Chondrocyte (in vitro differentiated cells): ENCODE measurements at regions not wholly inside any gene's neighbourhood (a gene's known extent, or its start where the extent isn't known, plus 50 kb on each side); places are given as distances from the start of the nearest gene placed in this dataset.

Source experiments
- DNase-seq: peaks from one replicate; pipeline ENCODE4 v3.0.0; 2021; ENCODE audit warnings: mixed read lengths, low spot score
- H3K27ac Mint-ChIP-seq: one replicate; pipeline ENCODE4 v1.8.0; 2021; ENCODE audit warnings: mild to moderate bottlenecking, moderate library complexity, mixed read lengths; ENCODE audit not compliant: unreplicated experiment
- H3K27me3 Mint-ChIP-seq: 2 replicates; pipeline ENCODE4 v1.8.0; 2021; ENCODE audit warnings: low read depth, mixed read lengths
- H3K36me3 Mint-ChIP-seq: 2 replicates; pipeline ENCODE4 v1.8.0; 2021; ENCODE audit warnings: low read depth, mixed read lengths
- H3K4me1 Mint-ChIP-seq: 2 replicates; pipeline ENCODE4 v1.8.0; 2021; ENCODE audit warnings: low read depth, mild to moderate bottlenecking, mixed read lengths
- H3K4me3 Mint-ChIP-seq: one replicate; pipeline ENCODE4 v1.8.0; 2021; ENCODE audit warnings: mild to moderate bottlenecking, moderate library complexity, mixed read lengths; ENCODE audit not compliant: unreplicated experiment
- H3K9me3 Mint-ChIP-seq: 2 replicates; pipeline ENCODE4 v1.8.0; 2021; ENCODE audit warnings: low read depth, mixed read lengths
- TF ChIP-seq, protein P1 (sequence below): fragments of 200-600 bp; sonication (generic); IDR thresholded peaks from 2 replicates; pipeline ENCODE4 v1.5.0; 2021; ENCODE audit warnings: antibody characterized with exemption, mild to moderate bottlenecking, moderate library complexity

DNA sequence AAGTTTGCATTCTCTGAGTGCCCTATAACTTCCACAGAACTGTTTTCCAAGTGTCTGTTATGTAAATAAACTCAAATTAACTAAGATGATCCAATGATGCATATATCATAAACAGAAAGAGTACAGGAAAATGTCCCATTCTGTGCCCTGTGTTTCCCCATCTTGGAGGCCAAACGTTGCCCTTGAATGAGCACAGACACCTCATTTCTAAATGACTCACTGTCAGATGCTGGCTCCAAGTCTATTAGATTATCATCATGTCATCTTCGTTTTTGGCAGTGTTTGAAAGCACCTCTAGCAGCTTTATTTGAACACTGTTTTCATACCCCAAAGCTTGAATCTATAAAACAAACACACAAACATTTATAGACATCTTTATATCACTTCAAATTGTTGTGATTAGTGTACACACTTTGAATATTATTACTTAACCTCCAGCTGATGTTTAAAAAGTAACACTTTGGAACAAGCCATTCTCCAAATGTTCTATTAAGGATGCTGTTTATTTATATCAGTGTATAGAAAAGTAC is 424.2 kb downstream of the NOVA1 start:
- Mint-ChIP-seq H3K4me1 (no peaks in the 10 kb centered on the region), H3K36me3 (no peaks in the 10 kb centered on the region), H3K27me3 (peaks cover 25% of the 10 kb centered on the region), H3K27ac (no peak overlapping the region), H3K9me3 (no peaks in the 10 kb centered on the region), H3K4me3 (no peak overlapping the region)
- TF ChIP-seq, protein P1, sequence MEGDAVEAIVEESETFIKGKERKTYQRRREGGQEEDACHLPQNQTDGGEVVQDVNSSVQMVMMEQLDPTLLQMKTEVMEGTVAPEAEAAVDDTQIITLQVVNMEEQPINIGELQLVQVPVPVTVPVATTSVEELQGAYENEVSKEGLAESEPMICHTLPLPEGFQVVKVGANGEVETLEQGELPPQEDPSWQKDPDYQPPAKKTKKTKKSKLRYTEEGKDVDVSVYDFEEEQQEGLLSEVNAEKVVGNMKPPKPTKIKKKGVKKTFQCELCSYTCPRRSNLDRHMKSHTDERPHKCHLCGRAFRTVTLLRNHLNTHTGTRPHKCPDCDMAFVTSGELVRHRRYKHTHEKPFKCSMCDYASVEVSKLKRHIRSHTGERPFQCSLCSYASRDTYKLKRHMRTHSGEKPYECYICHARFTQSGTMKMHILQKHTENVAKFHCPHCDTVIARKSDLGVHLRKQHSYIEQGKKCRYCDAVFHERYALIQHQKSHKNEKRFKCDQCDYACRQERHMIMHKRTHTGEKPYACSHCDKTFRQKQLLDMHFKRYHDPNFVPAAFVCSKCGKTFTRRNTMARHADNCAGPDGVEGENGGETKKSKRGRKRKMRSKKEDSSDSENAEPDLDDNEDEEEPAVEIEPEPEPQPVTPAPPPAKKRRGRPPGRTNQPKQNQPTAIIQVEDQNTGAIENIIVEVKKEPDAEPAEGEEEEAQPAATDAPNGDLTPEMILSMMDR, result no peak
- no peak for DNase-seq

DNA sequence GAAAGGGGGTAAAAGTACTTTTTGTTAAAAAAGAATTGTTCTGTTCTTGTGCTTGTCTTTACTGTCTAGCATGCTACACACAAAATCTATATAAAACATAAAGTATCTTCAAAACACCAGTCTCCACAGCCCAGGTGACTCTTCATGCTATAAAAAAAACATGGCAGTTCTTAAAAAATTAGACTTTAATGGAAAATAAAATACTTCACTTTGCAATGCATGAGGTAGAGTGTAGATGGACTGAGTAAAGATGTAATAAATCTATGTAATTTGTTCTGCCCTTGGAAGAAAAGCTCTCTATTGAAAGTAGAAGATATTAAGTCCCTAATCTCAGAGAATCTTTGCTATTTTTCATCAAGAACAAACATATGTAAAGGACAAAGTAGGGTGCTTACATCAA is 425.4 kb downstream of the NOVA1 start:
- H3K9me3 Mint-ChIP-seq, result no peaks in the 10 kb centered on the region
- TF ChIP-seq, protein P1, result no peak
- no peak overlapping the region for H3K4me3 Mint-ChIP-seq
- no peaks in the 10 kb centered on the region for H3K4me1 Mint-ChIP-seq
- H3K36me3 Mint-ChIP-seq, result no peaks in the 10 kb centered on the region
- peaks cover 25% of the 10 kb centered on the region for H3K27me3 Mint-ChIP-seq
- no peak overlapping the region for H3K27ac Mint-ChIP-seq
- DNase-seq, result no peak

DNA sequence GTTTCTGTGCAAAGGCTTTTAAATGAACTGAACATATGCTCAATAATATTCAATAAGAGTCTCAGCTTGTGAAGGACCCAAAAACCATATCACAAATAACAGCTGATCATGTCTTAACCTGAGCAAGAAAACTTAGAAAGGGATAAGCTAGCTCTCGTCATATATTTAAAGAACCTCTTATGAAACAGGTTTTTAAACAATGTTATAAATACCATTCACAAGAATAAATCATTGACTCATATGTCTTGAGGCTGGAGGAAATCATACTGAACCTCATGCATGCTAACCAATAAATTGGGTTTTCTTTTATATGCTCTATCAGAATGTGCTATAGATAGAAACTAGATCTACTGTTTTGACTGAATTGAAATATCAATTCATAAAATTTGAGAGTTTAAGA is 426.9 kb downstream of the NOVA1 start:
- TF ChIP-seq, protein P1, result no peak

GRCh38 chr14:26163761-26164160 is 434.1 kb downstream of the NOVA1 start:
- no peak for DNase-seq

More for the DNA sequence above, 426.9 kb downstream of the NOVA1 start:
- H3K9me3 Mint-ChIP-seq, result no peaks in the 10 kb centered on the region
- no peaks in the 10 kb centered on the region for H3K4me1 Mint-ChIP-seq
- no peak overlapping the region for H3K4me3 Mint-ChIP-seq
- H3K27ac Mint-ChIP-seq, result no peak overlapping the region
- no peaks in the 10 kb centered on the region for H3K36me3 Mint-ChIP-seq
- peaks cover 25% of the 10 kb centered on the region for H3K27me3 Mint-ChIP-seq
- no peak for DNase-seq

GRCh38 chr14:26157517-26157916 is 440.3 kb downstream of the NOVA1 start:
- TF ChIP-seq, protein P1, result no peak
- no peaks in the 10 kb centered on the region for H3K36me3 Mint-ChIP-seq
- peaks cover 10% of the 10 kb centered on the region for H3K27me3 Mint-ChIP-seq
- H3K27ac Mint-ChIP-seq, result no peak overlapping the region
- no peaks in the 10 kb centered on the region for H3K4me1 Mint-ChIP-seq
- no peak for DNase-seq
- peaks cover 19% of the 10 kb centered on the region for H3K9me3 Mint-ChIP-seq
- H3K4me3 Mint-ChIP-seq, result no peak overlapping the region

More at GRCh38 chr14:26163761-26164160, 434.1 kb downstream of the NOVA1 start:
- H3K36me3 Mint-ChIP-seq, result no peaks in the 10 kb centered on the region
- H3K9me3 Mint-ChIP-seq, result peaks cover 5% of the 10 kb centered on the region
- H3K4me1 Mint-ChIP-seq, result no peaks in the 10 kb centered on the region
- TF ChIP-seq, protein P1, result peak; percentile 70
- H3K27ac Mint-ChIP-seq, result no peak overlapping the region
- no peak overlapping the region for H3K4me3 Mint-ChIP-seq
- peaks cover 4% of the 10 kb centered on the region for H3K27me3 Mint-ChIP-seq
